ENCODE measurements at regions not wholly inside any gene's neighbourhood (a gene's known extent, or its start where the extent isn't known, plus 50 kb on each side); places are given as distances from the start of the nearest gene placed in this dataset.

GRCh38 chr1:82223091-82223490, 422.4 kb downstream of the ADGRL2 start:
- Histone ChIP-seq H3K27me3 (ENCODE audit: control insufficient read depth, insufficient read depth, low read length) (no peaks in the 10 kb centered on the region), H3K4me1 (no peaks in the 10 kb centered on the region), H3K9me3 (ENCODE audit: control insufficient read depth, low read length) (no peaks in the 10 kb centered on the region), H3K79me2 (no peaks in the 10 kb centered on the region), H3K27ac (no peak overlapping the region), H3K9ac (no peak overlapping the region), H3K4me2 (ENCODE audit: low read length) (no peak overlapping the region), H3K4me3 (ENCODE audit: low read depth, low read length) (no peak overlapping the region), H3K36me3 (ENCODE audit: control insufficient read depth, insufficient read depth, low read length) (no peaks in the 10 kb centered on the region), H2AFZ (no peak overlapping the region)
- TF ChIP-seq CTCF (IDR thresholded peaks at IDR 0.05) = no peak

- H3K27me3 ChIP-seq (ENCODE audit: control insufficient read depth, insufficient read depth, low read length) = no peaks in the 10 kb centered on the region
- no peak overlapping the region for H2AFZ ChIP-seq
- no peaks in the 10 kb centered on the region for H3K79me2 ChIP-seq
- no peak overlapping the region for H3K9ac ChIP-seq
- no peaks in the 10 kb centered on the region for H3K4me1 ChIP-seq
- TF ChIP-seq CTCF (IDR thresholded peaks at IDR 0.05) = no peak
- H3K4me2 ChIP-seq (ENCODE audit: low read length) = no peak overlapping the region
- H3K9me3 ChIP-seq (ENCODE audit: control insufficient read depth, low read length) = no peaks in the 10 kb centered on the region
- H3K36me3 ChIP-seq (ENCODE audit: control insufficient read depth, insufficient read depth, low read length) = no peaks in the 10 kb centered on the region
- H3K4me3 ChIP-seq (ENCODE audit: low read depth, low read length) = no peak overlapping the region
- H3K27ac ChIP-seq = no peak overlapping the region
These were observed 421.0 kb downstream of the ADGRL2 start for GRCh38 chr1:82221721-82222120.

- H3K9me3 ChIP-seq (ENCODE audit: control insufficient read depth, low read length) = no peaks in the 10 kb centered on the region
- H3K4me1 ChIP-seq = no peaks in the 10 kb centered on the region
- H3K36me3 ChIP-seq (ENCODE audit: control insufficient read depth, insufficient read depth, low read length) = no peaks in the 10 kb centered on the region
- H3K27ac ChIP-seq = no peak overlapping the region
- no peak overlapping the region for H3K9ac ChIP-seq
- no peak for TF ChIP-seq CTCF (IDR thresholded peaks at IDR 0.05)
- H3K79me2 ChIP-seq = no peaks in the 10 kb centered on the region
- no peak overlapping the region for H3K4me2 ChIP-seq (ENCODE audit: low read length)
- no peak overlapping the region for H2AFZ ChIP-seq
- H3K4me3 ChIP-seq (ENCODE audit: low read depth, low read length) = no peak overlapping the region
- no peaks in the 10 kb centered on the region for H3K27me3 ChIP-seq (ENCODE audit: control insufficient read depth, insufficient read depth, low read length)
These were observed 420.0 kb downstream of the ADGRL2 start for GRCh38 chr1:82220754-82221153.

GRCh38 chr1:82219841-82220240, 419.1 kb downstream of the ADGRL2 start:
- H2AFZ ChIP-seq = no peak overlapping the region
- no peaks in the 10 kb centered on the region for H3K36me3 ChIP-seq (ENCODE audit: control insufficient read depth, insufficient read depth, low read length)
- H3K9ac ChIP-seq = no peak overlapping the region
- H3K9me3 ChIP-seq (ENCODE audit: control insufficient read depth, low read length) = no peaks in the 10 kb centered on the region
- H3K4me1 ChIP-seq = no peaks in the 10 kb centered on the region
- no peaks in the 10 kb centered on the region for H3K27me3 ChIP-seq (ENCODE audit: control insufficient read depth, insufficient read depth, low read length)
- no peak for TF ChIP-seq CTCF (IDR thresholded peaks at IDR 0.05)
- H3K79me2 ChIP-seq = no peaks in the 10 kb centered on the region
- no peak overlapping the region for H3K4me2 ChIP-seq (ENCODE audit: low read length)
- H3K4me3 ChIP-seq (ENCODE audit: low read depth, low read length) = no peak overlapping the region
- no peak overlapping the region for H3K27ac ChIP-seq

GRCh38 chr1:82218846-82219245, 418.1 kb downstream of the ADGRL2 start:
- no peak overlapping the region for H3K4me2 ChIP-seq (ENCODE audit: low read length)
- no peak overlapping the region for H3K27ac ChIP-seq
- H3K4me1 ChIP-seq = no peaks in the 10 kb centered on the region
- no peak overlapping the region for H3K9ac ChIP-seq
- H3K36me3 ChIP-seq (ENCODE audit: control insufficient read depth, insufficient read depth, low read length) = no peaks in the 10 kb centered on the region
- no peaks in the 10 kb centered on the region for H3K9me3 ChIP-seq (ENCODE audit: control insufficient read depth, low read length)
- no peak for TF ChIP-seq CTCF (IDR thresholded peaks at IDR 0.05)
- no peaks in the 10 kb centered on the region for H3K27me3 ChIP-seq (ENCODE audit: control insufficient read depth, insufficient read depth, low read length)
- no peak overlapping the region for H3K4me3 ChIP-seq (ENCODE audit: low read depth, low read length)
- H2AFZ ChIP-seq = no peak overlapping the region
- H3K79me2 ChIP-seq = no peaks in the 10 kb centered on the region

Data from parathyroid adenoma (tissue), 2 donors.